ENCODE measurements at regions not wholly inside any gene's neighbourhood (a gene's known extent, or its start where the extent isn't known, plus 50 kb on each side); places are given as distances from the start of the nearest gene placed in this dataset.

DNA sequence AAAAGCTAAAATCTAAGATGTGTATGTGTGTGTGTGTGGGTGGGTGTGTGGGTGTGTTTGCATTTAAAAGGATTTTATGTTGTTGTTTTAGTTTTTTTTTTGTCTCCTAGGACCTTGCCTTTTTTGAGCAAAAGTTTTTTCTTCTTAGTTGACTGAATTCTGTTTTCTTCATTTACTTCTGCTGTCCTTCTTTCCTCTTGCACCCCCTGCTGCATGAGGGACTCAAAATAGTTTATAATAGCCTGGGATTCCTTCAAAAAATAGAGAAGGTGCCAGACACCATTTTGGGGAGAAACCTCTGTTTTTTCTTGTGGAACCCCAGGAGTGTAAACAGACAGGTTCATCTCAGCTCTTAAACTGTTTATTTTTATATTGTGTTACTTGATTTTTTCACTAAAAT, 817.7 kb downstream of the TBC1D22A start:
- peak in 2 of 12 donors; percentile 11 to 18 for TF ChIP-seq CTCF (IDR thresholded peaks at IDR 0.05)
- no peak for TF ChIP-seq POLR2A (IDR thresholded peaks at IDR 0.05)

Measured in heart left ventricle (tissue), 13 donors.